ENCODE measurements at regions not wholly inside any gene's neighbourhood (a gene's known extent, or its start where the extent isn't known, plus 50 kb on each side); places are given as distances from the start of the nearest gene placed in this dataset.

DNA sequence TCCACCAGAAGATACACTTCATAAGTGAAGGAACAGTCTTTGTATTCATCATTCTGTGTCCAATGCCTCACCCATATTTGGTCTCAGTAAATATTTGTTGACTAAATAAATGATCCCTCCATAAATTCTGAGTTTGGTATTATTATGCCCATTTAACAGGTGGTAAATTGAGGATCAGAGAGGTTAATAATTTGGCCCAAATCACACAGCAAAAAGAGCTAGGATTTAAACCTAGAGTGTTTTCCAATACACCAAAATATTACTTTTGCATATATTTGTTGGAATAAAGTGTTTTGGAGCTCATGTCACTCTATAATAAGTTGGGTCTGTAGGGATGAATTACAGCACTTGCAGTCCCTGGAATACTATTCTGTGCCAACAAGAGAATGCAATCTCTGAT, 470.3 kb downstream of the ARHGEF28 start:
- DNase-seq (ENCODE audit: low read depth, low spot score) (no peak), ATAC-seq (no peak), FAIRE-seq (no peak)
- H3K4me1 ChIP-seq (ENCODE audit: control insufficient read depth, insufficient read depth, low read length) = no peaks in the 10 kb centered on the region
- H3K4me2 ChIP-seq (ENCODE audit: control insufficient read depth, insufficient read depth) = no peak overlapping the region
- H3K4me3 ChIP-seq = no peak overlapping the region
- H2AFZ ChIP-seq (ENCODE audit: control insufficient read depth, low read depth, low read length) = no peak overlapping the region
- in situ Hi-C loops (cut with MboI) = no loop called here
- no peaks in the 10 kb centered on the region; the same call in 2 of the 3 replicates for H3K9me3 ChIP-seq (replicated peaks; ENCODE audit: control insufficient read depth, insufficient read depth, low read length)
- H3K79me2 ChIP-seq (ENCODE audit: control insufficient read depth, insufficient read depth, low read length) = no peaks in the 10 kb centered on the region
- TF ChIP-seq, protein P1, sequence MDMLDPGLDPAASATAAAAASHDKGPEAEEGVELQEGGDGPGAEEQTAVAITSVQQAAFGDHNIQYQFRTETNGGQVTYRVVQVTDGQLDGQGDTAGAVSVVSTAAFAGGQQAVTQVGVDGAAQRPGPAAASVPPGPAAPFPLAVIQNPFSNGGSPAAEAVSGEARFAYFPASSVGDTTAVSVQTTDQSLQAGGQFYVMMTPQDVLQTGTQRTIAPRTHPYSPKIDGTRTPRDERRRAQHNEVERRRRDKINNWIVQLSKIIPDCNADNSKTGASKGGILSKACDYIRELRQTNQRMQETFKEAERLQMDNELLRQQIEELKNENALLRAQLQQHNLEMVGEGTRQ (IDR thresholded peaks at IDR 0.05; ENCODE audit: borderline replicate concordance, low read depth, low read length) = no peak
- TF ChIP-seq, protein P2, sequence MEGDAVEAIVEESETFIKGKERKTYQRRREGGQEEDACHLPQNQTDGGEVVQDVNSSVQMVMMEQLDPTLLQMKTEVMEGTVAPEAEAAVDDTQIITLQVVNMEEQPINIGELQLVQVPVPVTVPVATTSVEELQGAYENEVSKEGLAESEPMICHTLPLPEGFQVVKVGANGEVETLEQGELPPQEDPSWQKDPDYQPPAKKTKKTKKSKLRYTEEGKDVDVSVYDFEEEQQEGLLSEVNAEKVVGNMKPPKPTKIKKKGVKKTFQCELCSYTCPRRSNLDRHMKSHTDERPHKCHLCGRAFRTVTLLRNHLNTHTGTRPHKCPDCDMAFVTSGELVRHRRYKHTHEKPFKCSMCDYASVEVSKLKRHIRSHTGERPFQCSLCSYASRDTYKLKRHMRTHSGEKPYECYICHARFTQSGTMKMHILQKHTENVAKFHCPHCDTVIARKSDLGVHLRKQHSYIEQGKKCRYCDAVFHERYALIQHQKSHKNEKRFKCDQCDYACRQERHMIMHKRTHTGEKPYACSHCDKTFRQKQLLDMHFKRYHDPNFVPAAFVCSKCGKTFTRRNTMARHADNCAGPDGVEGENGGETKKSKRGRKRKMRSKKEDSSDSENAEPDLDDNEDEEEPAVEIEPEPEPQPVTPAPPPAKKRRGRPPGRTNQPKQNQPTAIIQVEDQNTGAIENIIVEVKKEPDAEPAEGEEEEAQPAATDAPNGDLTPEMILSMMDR (IDR thresholded peaks at IDR 0.05 in 2 of 3, conservative IDR thresholded peaks at IDR 0.05 in 1 of 3; ENCODE audit: control insufficient read depth in 2 of 3, extremely low read depth in 1 of 3, insufficient read depth in 1 of 3, low read depth in 3 of 3, low read length in 3 of 3) = no peak
- no peak for TF ChIP-seq YBX1 (IDR thresholded peaks at IDR 0.05)
- TF ChIP-seq CBFB (IDR thresholded peaks at IDR 0.05; ENCODE audit: low read depth) = no peak
- no peak for TF ChIP-seq ETV6 (conservative IDR thresholded peaks at IDR 0.05 in 1 of 2, IDR thresholded peaks at IDR 0.05 in 1 of 2; ENCODE audit: borderline replicate concordance in 1 of 2, low read depth in 1 of 2)
- no peak overlapping the region for H3K27ac ChIP-seq (ENCODE audit: control insufficient read depth, insufficient read depth)
- ChIA-PET SMC1A (ENCODE audit: uncharacterized antibody, unreplicated experiment) (interaction anchor here (0.5 to 1.6 kb wide), 5 partner anchors 9 to 40 kb away, joined by 3 to 4 read pairs (median 3); no protein-coding TSS in a partner anchor), CTCF (no interaction called here), RAD21 (ENCODE audit: unreplicated experiment) (no interaction called here), POLR2A (no interaction called here)
- H3K27me3 ChIP-seq (replicated peaks in 1 of 2; ENCODE audit: control insufficient read depth in 2 of 2, insufficient read depth in 2 of 2, low read length in 1 of 2) = no peaks in the 10 kb centered on the region
- no TSS peak for BruUV-seq (replicated peaks)
- H3K9ac ChIP-seq (ENCODE audit: control insufficient read depth, insufficient read depth, low read length) = no peak overlapping the region
- intact Hi-C loops (cut with micrococcal nuclease; ENCODE audit: unreplicated experiment) = no loop called here
- no peaks in the 10 kb centered on the region for H3K36me3 ChIP-seq (ENCODE audit: control insufficient read depth in 2 of 2, insufficient read depth in 2 of 2, low read length in 1 of 2)
- no peaks in the 10 kb centered on the region for H4K20me1 ChIP-seq (ENCODE audit: control insufficient read depth, insufficient read depth)
